ENCODE measurements at regions not wholly inside any gene's neighbourhood (a gene's known extent, or its start where the extent isn't known, plus 50 kb on each side); places are given as distances from the start of the nearest gene placed in this dataset.

GRCh38 chr18:43592269-43592668, 315.0 kb upstream of the SYT4 start:
- no peaks in the 10 kb centered on the region for H3K36me3 ChIP-seq (ENCODE audit: control insufficient read depth, insufficient read depth, low read length)
- H3K4me3 ChIP-seq (replicated peaks; ENCODE audit: low read depth, low read length) = no peak overlapping the region
- no peaks in the 10 kb centered on the region for H3K27me3 ChIP-seq (replicated peaks; ENCODE audit: control insufficient read depth, insufficient read depth, low read length)
- no peak for DNase-seq (ENCODE audit: extremely low read depth, insufficient read length)
- TF ChIP-seq, protein P1, sequence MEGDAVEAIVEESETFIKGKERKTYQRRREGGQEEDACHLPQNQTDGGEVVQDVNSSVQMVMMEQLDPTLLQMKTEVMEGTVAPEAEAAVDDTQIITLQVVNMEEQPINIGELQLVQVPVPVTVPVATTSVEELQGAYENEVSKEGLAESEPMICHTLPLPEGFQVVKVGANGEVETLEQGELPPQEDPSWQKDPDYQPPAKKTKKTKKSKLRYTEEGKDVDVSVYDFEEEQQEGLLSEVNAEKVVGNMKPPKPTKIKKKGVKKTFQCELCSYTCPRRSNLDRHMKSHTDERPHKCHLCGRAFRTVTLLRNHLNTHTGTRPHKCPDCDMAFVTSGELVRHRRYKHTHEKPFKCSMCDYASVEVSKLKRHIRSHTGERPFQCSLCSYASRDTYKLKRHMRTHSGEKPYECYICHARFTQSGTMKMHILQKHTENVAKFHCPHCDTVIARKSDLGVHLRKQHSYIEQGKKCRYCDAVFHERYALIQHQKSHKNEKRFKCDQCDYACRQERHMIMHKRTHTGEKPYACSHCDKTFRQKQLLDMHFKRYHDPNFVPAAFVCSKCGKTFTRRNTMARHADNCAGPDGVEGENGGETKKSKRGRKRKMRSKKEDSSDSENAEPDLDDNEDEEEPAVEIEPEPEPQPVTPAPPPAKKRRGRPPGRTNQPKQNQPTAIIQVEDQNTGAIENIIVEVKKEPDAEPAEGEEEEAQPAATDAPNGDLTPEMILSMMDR (IDR thresholded peaks at IDR 0.05; ENCODE audit: insufficient read depth, low read length, poor library complexity, severe bottlenecking) = no peak

GRCh38 chr18:43596105-43596712, 318.9 kb upstream of the SYT4 start:
- no peak for DNase-seq (ENCODE audit: extremely low read depth, insufficient read length)
- H3K4me3 ChIP-seq (replicated peaks; ENCODE audit: low read depth, low read length) = no peak overlapping the region
- no peaks in the 10 kb centered on the region for H3K27me3 ChIP-seq (replicated peaks; ENCODE audit: control insufficient read depth, insufficient read depth, low read length)
- no peaks in the 10 kb centered on the region for H3K36me3 ChIP-seq (ENCODE audit: control insufficient read depth, insufficient read depth, low read length)
- TF ChIP-seq, protein P1 (IDR thresholded peaks at IDR 0.05; ENCODE audit: insufficient read depth, low read length, poor library complexity, severe bottlenecking) = peak; percentile 52

DNA sequence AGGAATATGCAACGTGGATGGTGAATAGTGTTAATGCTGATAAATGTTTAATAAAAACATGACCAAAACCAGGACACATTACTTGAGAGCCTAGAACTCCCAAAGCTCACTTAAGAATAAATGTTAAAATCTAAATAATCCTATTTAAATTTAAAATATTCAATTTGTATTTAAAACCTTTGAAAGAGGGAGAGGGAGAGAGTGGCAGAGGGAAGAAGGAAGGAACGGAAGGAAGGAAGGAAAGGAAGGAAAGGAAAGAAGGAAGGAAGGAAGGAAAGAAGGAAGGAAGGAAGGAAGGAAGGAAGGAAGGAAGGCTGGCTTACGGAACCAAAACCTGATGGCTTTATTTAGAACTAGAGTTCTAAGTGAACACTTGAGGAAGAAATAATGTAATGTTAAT, 324.1 kb upstream of the SYT4 start:
- TF ChIP-seq, protein P1 (IDR thresholded peaks at IDR 0.05; ENCODE audit: insufficient read depth, low read length, poor library complexity, severe bottlenecking) = no peak
- no peaks in the 10 kb centered on the region for H3K27me3 ChIP-seq (replicated peaks; ENCODE audit: control insufficient read depth, insufficient read depth, low read length)

GRCh38 chr18:43605224-43605623, 327.9 kb upstream of the SYT4 start:
- H3K27me3 ChIP-seq (replicated peaks; ENCODE audit: control insufficient read depth, insufficient read depth, low read length) = no peaks in the 10 kb centered on the region
- TF ChIP-seq, protein P1 (IDR thresholded peaks at IDR 0.05; ENCODE audit: insufficient read depth, low read length, poor library complexity, severe bottlenecking) = no peak
- DNase-seq (ENCODE audit: extremely low read depth, insufficient read length) = no peak
- H3K4me3 ChIP-seq (replicated peaks; ENCODE audit: low read depth, low read length) = no peak overlapping the region
- H3K36me3 ChIP-seq (ENCODE audit: control insufficient read depth, insufficient read depth, low read length) = no peaks in the 10 kb centered on the region

More for the DNA sequence above, 324.1 kb upstream of the SYT4 start:
- Histone ChIP-seq H3K4me3 (replicated peaks; ENCODE audit: low read depth, low read length) (no peak overlapping the region), H3K36me3 (ENCODE audit: control insufficient read depth, insufficient read depth, low read length) (no peaks in the 10 kb centered on the region)
- no peak for DNase-seq (ENCODE audit: extremely low read depth, insufficient read length)

DNA sequence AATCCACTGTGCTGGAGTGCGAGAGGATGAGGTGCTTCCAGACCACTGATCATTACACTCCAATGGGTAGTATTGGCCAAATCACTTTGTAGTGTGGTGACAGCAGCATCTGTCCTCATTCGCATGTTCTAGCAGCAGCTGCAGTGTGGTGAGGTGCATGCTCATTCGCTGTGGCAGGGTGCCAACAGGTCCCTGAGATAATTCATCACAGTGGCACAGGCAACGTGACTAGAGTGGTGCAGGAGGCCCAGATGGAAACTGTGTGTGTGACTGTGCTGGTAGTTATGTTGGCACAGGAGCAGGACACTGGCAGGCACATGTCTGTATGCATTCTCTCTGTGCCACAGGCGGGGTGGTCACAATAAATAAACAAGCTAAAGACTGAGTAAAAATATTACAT, 329.5 kb upstream of the SYT4 start:
- H3K27me3 ChIP-seq (replicated peaks; ENCODE audit: control insufficient read depth, insufficient read depth, low read length) = no peaks in the 10 kb centered on the region
- no peaks in the 10 kb centered on the region for H3K36me3 ChIP-seq (ENCODE audit: control insufficient read depth, insufficient read depth, low read length)
- TF ChIP-seq, protein P1 (IDR thresholded peaks at IDR 0.05; ENCODE audit: insufficient read depth, low read length, poor library complexity, severe bottlenecking) = no peak
- DNase-seq (ENCODE audit: extremely low read depth, insufficient read length) = no peak
- no peak overlapping the region for H3K4me3 ChIP-seq (replicated peaks; ENCODE audit: low read depth, low read length)

GRCh38 chr18:43620936-43621335, 343.6 kb upstream of the SYT4 start:
- H3K4me3 ChIP-seq (replicated peaks; ENCODE audit: low read depth, low read length) = no peak overlapping the region
- TF ChIP-seq, protein P1 (IDR thresholded peaks at IDR 0.05; ENCODE audit: insufficient read depth, low read length, poor library complexity, severe bottlenecking) = peak; percentile 34
- no peaks in the 10 kb centered on the region for H3K27me3 ChIP-seq (replicated peaks; ENCODE audit: control insufficient read depth, insufficient read depth, low read length)
- no peaks in the 10 kb centered on the region for H3K36me3 ChIP-seq (ENCODE audit: control insufficient read depth, insufficient read depth, low read length)
- no peak for DNase-seq (ENCODE audit: extremely low read depth, insufficient read length)

Measured in GM06990 (cell line).